H1 (cell line): ENCODE measurements at regions not wholly inside any gene's neighbourhood (a gene's known extent, or its start where the extent isn't known, plus 50 kb on each side); places are given as distances from the start of the nearest gene placed in this dataset.

Source experiments
- ATF2 ChIP-seq: IDR thresholded peaks from 2 replicates; pipeline ENCODE4 v1.6.1; 2012; ENCODE audit warnings: low read length, inconsistent platforms
- BACH1 ChIP-seq: IDR thresholded peaks from 2 replicates; pipeline ENCODE4 v1.6.1; 2012; ENCODE audit warnings: low read length, improper control_type of control experiment
- BRCA1 ChIP-seq: IDR thresholded peaks from 2 replicates; pipeline ENCODE4 v1.6.1; 2012; ENCODE audit warnings: low read depth, low read length, improper control_type of control experiment
- FOSL1 ChIP-seq: IDR thresholded peaks from 2 replicates; pipeline ENCODE4 v1.6.1; 2011; ENCODE audit warnings: mild to moderate bottlenecking, low read depth, low read length, moderate library complexity; ENCODE audit not compliant: insufficient read depth
- GTF2F1 ChIP-seq: IDR thresholded peaks from 2 replicates; pipeline ENCODE4 v1.6.1; 2012; ENCODE audit warnings: low read depth, low read length, improper control_type of control experiment, borderline replicate concordance
- SIN3A ChIP-seq, 2 experiments: IDR thresholded peaks in 1 of 2; conservative IDR thresholded peaks in 1 of 2; 2 replicates each; pipeline ENCODE4 v1.6.1; 2011 to 2012; ENCODE audit warnings: low read length in 2 of 2, improper control_type of control experiment in 1 of 2, low read depth in 1 of 2, mild to moderate bottlenecking in 1 of 2

GRCh38 chr7:110442381-110442837 lies 648.5 kb upstream of the LRRN3 start (continued):
- TF ChIP-seq GTF2F1 (no peak), ATF2 (0 out of 2 replicates have a peak, but pooled peaks have one; percentile 63), SIN3A (conservative IDR thresholded peaks at IDR 0.05 in 1 of 2, IDR thresholded peaks at IDR 0.05 in 1 of 2; ENCODE audit: low read depth in 1 of 2, low read length in 2 of 2) (peak in 1 of 2 experiments; percentile 71; a peak in 1 of 4 replicates), FOSL1 (no peak), BRCA1 (no peak), BACH1 (no peak)
- TF ChIP-seq, all 59 proteins: peak for 4
